ENCODE measurements at regions not wholly inside any gene's neighbourhood (a gene's known extent, or its start where the extent isn't known, plus 50 kb on each side); places are given as distances from the start of the nearest gene placed in this dataset.

GRCh38 chr7:153247926-153248325 lies 488.4 kb downstream of the ACTR3B start:
- TF ChIP-seq CTCF (IDR thresholded peaks at IDR 0.05; ENCODE audit: insufficient read depth, low read depth, low read length, missing control alignments), result no peak
- no peak overlapping the region for H3K4me3 ChIP-seq (ENCODE audit: low read depth, low read length)
- DNase-seq (ENCODE audit: low read depth), result no peak

GRCh38 chr7:153258686-153259085 lies 499.1 kb downstream of the ACTR3B start:
- TF ChIP-seq CTCF (IDR thresholded peaks at IDR 0.05; ENCODE audit: insufficient read depth, low read depth, low read length, missing control alignments), result no peak
- no peak overlapping the region for H3K4me3 ChIP-seq (ENCODE audit: low read depth, low read length)
- DNase-seq (ENCODE audit: low read depth), result no peak

GRCh38 chr7:153276394-153276793 lies 516.8 kb downstream of the ACTR3B start:
- DNase-seq (ENCODE audit: low read depth), result no peak
- H3K4me3 ChIP-seq (ENCODE audit: low read depth, low read length), result no peak overlapping the region
- no peak for TF ChIP-seq CTCF (IDR thresholded peaks at IDR 0.05; ENCODE audit: insufficient read depth, low read depth, low read length, missing control alignments)

- no peak for TF ChIP-seq CTCF (IDR thresholded peaks at IDR 0.05; ENCODE audit: insufficient read depth, low read depth, low read length, missing control alignments)
- DNase-seq (ENCODE audit: low read depth), result no peak
- H3K4me3 ChIP-seq (ENCODE audit: low read depth, low read length), result no peak overlapping the region
Observed at GRCh38 chr7:153286763-153287162, 527.2 kb downstream of the ACTR3B start.

- no peak for TF ChIP-seq CTCF (IDR thresholded peaks at IDR 0.05; ENCODE audit: insufficient read depth, low read depth, low read length, missing control alignments)
- no peak overlapping the region for H3K4me3 ChIP-seq (ENCODE audit: low read depth, low read length)
- no peak for DNase-seq (ENCODE audit: low read depth)
Observed at GRCh38 chr7:153290066-153290465, 530.5 kb downstream of the ACTR3B start.

- DNase-seq (ENCODE audit: low read depth), result no peak
- no peak for TF ChIP-seq CTCF (IDR thresholded peaks at IDR 0.05; ENCODE audit: insufficient read depth, low read depth, low read length, missing control alignments)
Observed at GRCh38 chr7:153297141-153297540, 537.6 kb downstream of the ACTR3B start.

GRCh38 chr7:153301936-153302335 lies 542.4 kb downstream of the ACTR3B start:
- no peak overlapping the region for H3K4me3 ChIP-seq (ENCODE audit: low read depth, low read length)
- no peak for DNase-seq (ENCODE audit: low read depth)
- no peak for TF ChIP-seq CTCF (IDR thresholded peaks at IDR 0.05; ENCODE audit: insufficient read depth, low read depth, low read length, missing control alignments)

More at GRCh38 chr7:153297141-153297540, 537.6 kb downstream of the ACTR3B start:
- H3K4me3 ChIP-seq (ENCODE audit: low read depth, low read length), result no peak overlapping the region

All from GM12865 (cell line).